Activated CD4-positive, CD25-positive, alpha-beta regulatory T cell treated with anti-CD3 and anti-CD28 coated beads, Interleukin-2, amount 50 U/mL, for 24 hours (primary cell): ENCODE measurements at regions not wholly inside any gene's neighbourhood (a gene's known extent, or its start where the extent isn't known, plus 50 kb on each side); places are given as distances from the start of the nearest gene placed in this dataset.

ENCODE experiments used
- ATAC-seq, 2 donors: fragments of 150-1000 bp; cut with Tn5 transposase; one replicate each; pipeline ENCODE4 v1.10.0; 2021; ENCODE audit warnings: mild to moderate bottlenecking in 1 of 2, moderate library complexity in 1 of 2

GRCh38 chr21:27129215-27129614 lies 162.3 kb upstream of the ADAMTS5 start:
- ATAC-seq = no peak

- ATAC-seq = no peak
These were observed 159.3 kb upstream of the ADAMTS5 start for GRCh38 chr21:27126140-27126539.

- ATAC-seq = no peak
These were observed 155.8 kb upstream of the ADAMTS5 start for GRCh38 chr21:27122686-27123085.

- ATAC-seq = no peak
These were observed 147.2 kb upstream of the ADAMTS5 start for GRCh38 chr21:27114111-27114510.

GRCh38 chr21:27112186-27112585 lies 145.3 kb upstream of the ADAMTS5 start:
- no peak for ATAC-seq

GRCh38 chr21:27110956-27111355 lies 144.1 kb upstream of the ADAMTS5 start:
- ATAC-seq = no peak

- no peak for ATAC-seq
These were observed 141.8 kb upstream of the ADAMTS5 start for GRCh38 chr21:27108701-27109100.

GRCh38 chr21:27108228-27108627 lies 141.3 kb upstream of the ADAMTS5 start:
- ATAC-seq = no peak

GRCh38 chr21:27104846-27105431 lies 138.1 kb upstream of the ADAMTS5 start:
- ATAC-seq = no peak

GRCh38 chr21:27103768-27104167 lies 136.9 kb upstream of the ADAMTS5 start:
- ATAC-seq = no peak

- ATAC-seq = no peak
These were observed 134.6 kb upstream of the ADAMTS5 start for GRCh38 chr21:27101523-27101922.

- ATAC-seq = no peak
These were observed 127.5 kb upstream of the ADAMTS5 start for GRCh38 chr21:27094184-27094948.

GRCh38 chr21:27086630-27087029 lies 119.7 kb upstream of the ADAMTS5 start:
- ATAC-seq = no peak

GRCh38 chr21:27086186-27086585 lies 119.3 kb upstream of the ADAMTS5 start:
- ATAC-seq = no peak

- no peak for ATAC-seq
These were observed 118.5 kb upstream of the ADAMTS5 start for GRCh38 chr21:27085387-27085786.

- no peak for ATAC-seq
These were observed 116.3 kb upstream of the ADAMTS5 start for GRCh38 chr21:27083144-27083543.

- no peak for ATAC-seq
These were observed 115.6 kb upstream of the ADAMTS5 start for GRCh38 chr21:27082431-27083010.

- ATAC-seq = no peak
These were observed 112.8 kb upstream of the ADAMTS5 start for GRCh38 chr21:27079636-27080240.

GRCh38 chr21:27078915-27079314 lies 112.0 kb upstream of the ADAMTS5 start:
- ATAC-seq = no peak

- no peak for ATAC-seq
These were observed 110.6 kb upstream of the ADAMTS5 start for GRCh38 chr21:27077501-27077900.

GRCh38 chr21:27076025-27076424 lies 109.1 kb upstream of the ADAMTS5 start:
- no peak for ATAC-seq

- no peak for ATAC-seq
These were observed 104.2 kb upstream of the ADAMTS5 start for GRCh38 chr21:27070861-27071670.

GRCh38 chr21:27068811-27069210 lies 101.9 kb upstream of the ADAMTS5 start:
- no peak for ATAC-seq
